Limb (tissue), 2 donors: ENCODE measurements at regions not wholly inside any gene's neighbourhood (a gene's known extent, or its start where the extent isn't known, plus 50 kb on each side); places are given as distances from the start of the nearest gene placed in this dataset.

Source experiments
- DNase-seq, 2 donors: peaks; one replicate each; pipeline ENCODE4 v3.0.0-alpha.2; 2016; ENCODE audit errors: extremely low spot score in 2 of 2

DNA sequence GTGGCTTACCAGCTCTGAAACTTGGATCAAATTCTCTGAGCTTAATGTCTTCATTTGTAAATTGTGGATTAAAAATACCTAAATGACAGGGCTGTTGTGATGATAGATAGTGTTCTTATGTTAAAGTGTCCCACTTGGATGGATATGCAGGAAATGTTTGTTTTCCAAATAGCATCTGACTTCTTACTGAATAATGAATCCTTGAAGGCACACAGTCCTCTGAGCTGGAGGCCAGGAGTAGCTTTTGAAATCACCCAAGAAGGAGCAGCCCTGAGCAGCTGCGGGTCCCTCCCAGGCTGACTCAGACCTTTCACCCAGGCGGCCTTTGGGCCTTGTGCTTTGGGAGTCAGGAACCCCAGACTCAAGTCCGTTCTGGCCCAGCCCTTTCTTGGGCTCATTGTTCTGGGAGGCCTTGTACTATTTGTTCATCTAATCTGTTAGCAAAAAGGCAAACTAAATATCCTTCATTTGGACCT lies 173.0 kb upstream of the GATA6 start:
- no peak for DNase-seq

DNA sequence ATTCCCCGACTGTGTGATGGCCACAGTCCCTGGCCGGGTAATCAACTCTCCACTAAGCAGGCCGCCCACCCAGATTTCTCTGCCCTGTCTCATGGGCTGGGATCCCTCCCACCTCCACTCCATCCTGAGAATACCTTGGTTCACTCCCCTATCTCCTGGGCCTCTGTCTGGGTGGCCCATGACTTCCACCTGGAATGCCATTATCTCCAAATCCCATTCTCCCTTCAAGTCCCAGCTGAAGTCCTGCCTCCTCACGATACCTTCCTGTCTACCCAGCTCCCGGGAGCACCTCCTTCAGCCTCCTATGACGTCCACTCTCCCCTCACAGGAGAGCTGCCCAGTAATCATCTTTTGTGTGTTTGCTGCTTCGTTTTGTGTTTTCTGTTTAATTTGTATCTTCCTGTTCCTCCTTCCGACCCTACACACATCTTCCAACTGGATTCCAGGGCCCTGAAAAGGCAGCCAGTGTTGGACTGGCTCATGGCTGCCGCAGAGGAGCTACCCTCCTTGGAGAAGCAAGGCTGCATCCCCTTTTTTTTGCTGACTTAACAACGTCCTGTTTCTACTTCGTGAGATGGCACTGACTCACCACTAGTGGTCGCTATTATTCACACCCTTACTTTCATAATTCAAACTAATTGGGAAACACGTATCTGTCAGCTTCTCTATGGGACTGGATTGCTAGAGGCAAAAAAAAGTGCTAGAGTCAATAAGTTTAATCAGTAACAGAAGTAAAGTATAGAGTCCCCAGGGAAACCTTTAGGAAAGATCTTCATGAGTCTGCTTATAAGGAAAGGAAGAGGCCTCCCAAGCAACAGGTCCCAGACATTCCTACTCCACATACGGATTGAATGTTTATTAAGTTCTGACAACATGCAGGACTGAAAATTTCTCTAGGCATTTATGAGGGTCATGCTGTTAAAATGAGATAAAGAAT lies 171.9 kb upstream of the GATA6 start:
- peak in 1 of 2 donors; percentile 5 for DNase-seq

DNA sequence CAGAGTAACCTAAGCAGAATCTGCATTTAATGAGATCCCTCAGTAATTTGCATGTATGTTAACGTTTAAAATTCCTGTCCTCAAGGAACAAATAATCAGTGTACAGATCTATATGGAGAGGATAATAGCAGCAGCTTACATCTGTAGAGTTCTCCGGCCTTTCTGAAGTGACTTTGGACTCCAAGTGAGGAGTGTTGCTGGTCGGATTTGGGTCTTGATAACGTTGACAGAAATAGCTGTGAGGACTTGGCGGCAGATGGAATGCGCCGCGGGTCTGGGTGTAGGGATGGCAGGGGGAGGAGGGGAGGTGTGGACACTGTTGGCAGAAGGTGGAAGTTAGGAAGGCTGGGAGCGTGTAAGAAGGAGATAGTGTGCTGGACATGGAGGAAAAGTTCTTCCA lies 170.9 kb upstream of the GATA6 start:
- no peak for DNase-seq

DNA sequence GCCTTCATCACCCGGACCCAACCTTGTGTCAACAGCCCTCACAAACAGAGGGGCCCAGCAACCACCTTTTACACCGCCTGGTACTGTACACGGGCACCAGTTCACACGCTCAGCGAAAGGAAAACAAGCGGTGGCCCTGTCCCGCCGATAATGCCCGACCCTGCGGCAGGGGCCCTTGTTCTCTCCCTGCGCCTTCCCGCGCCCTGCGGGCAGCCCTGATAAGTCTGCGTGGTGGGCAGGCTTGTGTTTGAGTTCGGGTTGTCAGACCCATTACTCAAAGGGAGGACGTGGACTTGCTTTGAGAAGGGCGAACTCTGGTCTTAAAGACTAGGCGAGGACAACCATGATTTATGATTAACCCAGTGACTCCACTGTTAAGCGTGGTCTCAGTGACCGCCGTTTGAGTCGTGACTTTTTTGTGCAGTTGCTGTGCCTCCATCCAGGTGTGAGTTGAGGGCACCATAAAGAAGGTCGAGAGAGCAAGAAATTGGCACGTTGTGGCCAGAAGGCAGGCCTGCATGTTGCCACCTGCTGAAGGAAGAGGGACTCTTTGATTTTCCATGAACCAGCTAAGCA lies 167.4 kb upstream of the GATA6 start:
- no peak for DNase-seq

DNA sequence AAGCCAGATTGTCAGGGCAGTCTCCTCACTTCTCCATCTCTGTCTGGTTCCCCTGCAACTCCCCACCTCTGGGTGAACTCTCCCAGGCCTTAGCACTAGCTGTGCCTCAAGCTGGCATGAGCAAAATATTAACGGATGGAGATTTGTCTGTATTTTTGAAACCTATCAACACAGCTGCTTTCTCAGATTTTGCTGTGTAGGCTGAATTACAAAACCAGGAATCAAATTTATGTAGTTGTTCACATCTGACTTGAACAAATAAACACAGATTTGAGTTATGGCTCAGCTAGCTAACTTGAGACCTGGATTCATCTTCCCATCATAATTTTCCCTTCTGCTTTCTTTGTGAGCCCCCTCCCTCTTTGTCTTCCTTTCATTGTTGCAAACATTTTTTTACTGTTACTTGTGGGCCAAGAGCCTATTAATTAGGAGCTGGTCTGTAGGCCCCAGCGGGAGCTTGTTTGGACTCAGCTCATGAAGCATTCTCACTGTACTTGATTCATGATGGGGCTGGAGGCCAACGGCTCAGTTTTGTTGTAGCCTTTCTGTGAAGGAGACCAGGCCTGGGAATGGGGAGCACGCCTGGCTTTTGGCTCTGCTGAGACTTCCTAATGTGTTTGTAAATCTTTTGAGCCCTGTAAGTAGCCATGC lies 164.1 kb upstream of the GATA6 start:
- DNase-seq = peak; percentile 5 to 39

DNA sequence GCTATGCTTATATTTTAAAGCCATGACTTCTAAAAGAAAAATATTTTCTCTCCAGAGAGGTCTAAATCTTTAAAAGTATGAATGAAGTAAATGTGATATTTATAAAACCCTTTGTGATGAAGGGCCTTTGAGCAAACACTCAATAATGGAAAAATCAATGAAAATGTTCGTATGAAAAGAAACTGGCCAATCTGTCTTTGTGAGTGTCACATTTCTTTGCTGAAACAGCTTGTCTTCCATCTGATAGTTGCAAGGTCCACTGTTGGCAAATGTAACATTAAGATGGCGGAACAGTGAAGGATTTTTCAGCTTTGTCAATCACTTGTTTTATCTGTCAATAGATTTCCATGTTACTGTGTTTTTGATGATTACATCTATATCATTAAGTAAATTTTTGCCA lies 162.9 kb upstream of the GATA6 start:
- no peak for DNase-seq

DNA sequence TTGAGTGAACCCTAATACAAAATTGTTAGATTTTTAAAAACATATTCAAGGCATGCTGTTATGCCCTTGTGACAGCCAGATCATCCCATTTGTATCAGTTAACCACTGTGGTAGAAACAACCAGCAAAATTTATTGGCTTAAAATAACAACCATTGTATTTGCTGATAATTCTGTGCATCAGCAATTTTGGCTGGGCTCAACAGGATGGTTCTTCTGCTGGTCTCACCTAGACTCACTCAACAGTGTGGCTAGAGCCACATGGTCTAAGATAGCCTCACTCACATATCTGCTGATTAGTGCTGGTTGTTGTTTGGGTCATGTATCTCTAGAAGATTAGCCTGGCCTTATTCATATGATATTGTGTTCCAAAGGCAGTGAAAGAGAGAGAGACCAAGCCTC lies 160.1 kb upstream of the GATA6 start:
- DNase-seq = no peak

DNA sequence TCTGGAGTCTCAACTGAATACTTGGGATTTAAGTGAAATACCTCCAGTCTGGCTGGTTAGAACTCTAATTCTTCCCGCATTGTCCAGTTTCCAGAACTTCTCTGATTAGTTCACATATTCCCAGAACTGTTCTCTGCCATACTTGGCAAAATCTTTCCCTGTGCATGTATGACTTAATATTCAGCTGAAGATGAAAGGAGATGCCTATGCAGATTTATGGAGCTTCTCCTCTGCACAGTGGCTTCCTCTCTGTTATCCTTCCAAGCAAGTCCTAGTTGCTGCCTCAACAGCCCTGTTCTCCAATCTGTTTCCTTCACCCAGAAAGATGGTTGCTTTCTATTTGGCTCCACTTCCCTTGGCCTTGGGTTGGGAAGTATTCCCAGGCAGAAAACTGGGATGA lies 155.4 kb upstream of the GATA6 start:
- DNase-seq = no peak

DNA sequence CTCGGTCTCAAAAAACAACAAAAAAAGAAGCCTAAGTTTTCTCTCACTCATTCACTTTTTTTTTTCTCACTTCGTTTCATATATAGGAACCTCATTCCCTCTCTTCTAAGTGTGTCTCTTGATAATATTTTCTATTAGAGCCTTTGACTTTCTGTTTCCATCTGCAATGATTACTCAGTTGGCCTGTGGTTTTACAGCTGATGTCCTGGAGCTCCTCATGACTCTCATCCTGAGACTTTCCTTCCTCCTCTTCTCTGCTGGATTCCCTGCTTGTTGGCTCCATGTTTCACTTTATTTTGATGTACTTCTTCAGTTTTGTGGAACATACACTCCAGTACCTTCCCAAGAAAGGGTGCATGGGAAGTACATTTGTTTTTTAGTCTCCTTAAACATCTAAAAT lies 154.2 kb upstream of the GATA6 start:
- no peak for DNase-seq

DNA sequence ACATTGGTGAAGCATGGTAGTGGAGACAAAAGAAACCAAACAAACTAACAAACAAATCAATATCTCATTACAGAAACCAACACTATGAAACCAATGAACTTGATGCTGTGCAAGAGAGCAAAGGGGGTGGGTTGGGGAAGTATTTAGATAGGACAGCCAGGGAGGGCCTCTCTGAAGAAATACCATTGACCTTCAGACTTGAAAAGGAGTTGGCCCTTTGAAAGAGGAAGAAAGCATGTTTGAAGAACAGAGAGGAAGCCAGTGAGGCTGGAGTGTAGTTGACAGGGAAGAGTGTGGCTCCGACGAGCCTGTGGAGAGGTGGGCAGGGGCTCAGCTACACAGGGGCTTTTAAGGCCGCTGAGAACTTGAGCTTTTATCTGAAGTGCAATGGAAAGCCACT lies 151.0 kb upstream of the GATA6 start:
- DNase-seq = no peak

DNA sequence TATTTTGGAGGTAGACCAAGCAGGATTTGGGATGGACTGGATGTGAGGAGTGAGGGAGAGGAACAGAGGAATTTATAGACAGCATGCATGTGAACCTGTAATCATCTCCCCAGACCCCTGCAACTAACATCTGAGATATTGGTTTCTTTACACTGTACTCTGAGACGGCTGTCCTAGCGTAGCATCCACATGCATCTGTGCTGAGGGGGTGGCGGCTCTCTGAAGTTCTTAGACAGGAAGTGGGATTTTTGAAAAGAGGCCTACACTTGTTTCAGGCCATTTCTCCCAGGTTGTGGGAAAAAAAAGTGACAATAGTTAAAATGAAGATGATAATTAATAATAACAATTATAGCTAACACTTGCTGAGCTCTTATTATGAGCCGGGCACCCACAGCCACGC lies 150.2 kb upstream of the GATA6 start:
- no peak for DNase-seq

DNA sequence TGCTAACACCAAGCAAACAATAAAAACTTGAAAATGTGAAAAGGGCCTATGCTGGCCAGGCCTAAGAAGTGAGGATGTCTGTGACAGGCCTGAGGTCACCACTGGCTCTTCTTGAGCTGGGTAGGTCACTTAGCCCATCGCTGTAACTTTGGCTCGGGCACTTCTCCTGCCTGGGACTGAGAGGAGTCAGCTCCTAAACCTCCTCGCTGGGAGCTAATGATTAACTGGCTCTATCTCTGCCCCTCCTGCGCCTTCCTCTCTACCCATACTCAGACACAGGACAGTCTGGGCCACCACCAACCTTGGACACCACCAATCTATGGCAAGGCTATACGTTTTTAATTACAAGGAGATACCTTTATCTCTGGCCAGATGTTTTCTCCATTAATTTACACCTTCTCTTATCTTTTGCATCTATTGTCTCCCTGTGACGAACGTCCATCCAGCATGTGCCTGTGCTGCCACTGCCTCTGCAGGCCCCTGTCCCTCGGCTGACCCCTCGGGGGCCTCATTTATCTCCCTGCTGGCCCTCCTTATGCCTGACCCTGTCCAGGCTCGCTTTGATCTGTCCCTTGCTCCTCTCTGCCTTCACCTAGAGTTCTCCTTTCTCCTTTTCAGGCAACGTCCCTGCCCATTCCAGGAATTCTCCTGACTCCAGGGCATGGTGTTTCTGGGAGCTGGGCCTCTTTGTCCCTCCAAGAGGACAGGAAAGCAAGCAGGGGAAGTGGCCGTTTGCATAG lies 149.1 kb upstream of the GATA6 start:
- no peak for DNase-seq

DNA sequence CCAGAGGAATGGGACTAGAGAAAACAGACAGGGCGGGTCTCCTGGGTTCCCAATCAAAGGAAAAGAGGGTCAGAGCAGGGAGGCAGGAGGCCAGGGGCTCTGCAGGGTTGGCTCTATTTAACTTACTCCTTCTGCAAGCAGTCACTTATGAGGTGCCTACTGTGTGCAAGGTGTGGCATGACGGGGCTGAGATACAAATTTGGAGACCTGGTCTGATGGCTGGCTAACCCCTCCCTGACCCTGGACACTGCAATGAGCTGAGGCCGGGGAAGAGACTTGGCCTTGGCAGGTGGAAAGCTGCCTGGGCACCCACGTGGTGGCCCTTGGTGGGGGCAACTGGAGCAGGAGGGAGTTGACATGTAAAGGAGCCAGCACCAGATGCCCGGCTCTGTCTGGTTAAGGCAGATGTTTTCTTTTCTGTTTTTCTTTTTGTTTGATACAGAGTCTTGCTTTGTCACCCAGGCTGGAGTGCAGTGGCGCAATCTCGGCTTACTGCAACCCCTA lies 148.5 kb upstream of the GATA6 start:
- DNase-seq = no peak

DNA sequence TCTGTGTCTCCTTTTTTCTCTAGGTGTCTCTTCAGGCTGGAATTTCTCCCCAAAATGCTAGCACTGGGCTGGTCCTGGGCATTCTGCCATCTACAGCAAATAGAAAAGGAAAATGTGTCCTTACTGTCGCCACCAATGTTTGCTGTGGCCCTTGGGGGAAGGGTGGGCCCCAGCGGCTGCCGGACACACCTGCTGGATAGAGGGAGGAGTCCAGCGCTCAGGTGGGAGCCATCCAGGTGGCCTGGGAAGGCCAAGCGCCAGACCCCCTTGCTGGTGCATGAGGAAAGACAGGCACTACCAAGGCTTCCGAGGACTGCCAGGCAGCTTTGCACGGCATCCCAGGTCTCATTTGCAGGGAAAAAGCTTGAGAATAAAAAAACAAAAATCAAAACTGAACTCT lies 147.7 kb upstream of the GATA6 start:
- DNase-seq = no peak

DNA sequence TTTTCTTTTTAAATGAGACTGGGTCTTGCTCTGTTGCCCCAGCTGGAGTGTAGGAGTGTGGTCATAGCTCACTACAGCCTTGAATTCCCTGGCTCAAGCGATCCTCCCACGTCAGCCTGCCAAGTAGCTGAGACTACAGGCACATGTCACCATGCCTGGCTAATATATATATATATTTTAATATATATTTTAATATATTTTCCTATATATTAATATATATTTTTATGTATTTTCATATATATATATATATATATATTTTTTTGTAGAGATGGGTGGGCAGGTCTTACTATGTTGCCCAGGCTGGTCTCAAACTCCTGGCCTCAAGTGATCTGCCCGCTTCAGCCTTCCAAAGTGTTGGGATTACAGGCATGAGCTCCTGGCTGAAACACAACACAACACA lies 144.5 kb upstream of the GATA6 start:
- no peak for DNase-seq

DNA sequence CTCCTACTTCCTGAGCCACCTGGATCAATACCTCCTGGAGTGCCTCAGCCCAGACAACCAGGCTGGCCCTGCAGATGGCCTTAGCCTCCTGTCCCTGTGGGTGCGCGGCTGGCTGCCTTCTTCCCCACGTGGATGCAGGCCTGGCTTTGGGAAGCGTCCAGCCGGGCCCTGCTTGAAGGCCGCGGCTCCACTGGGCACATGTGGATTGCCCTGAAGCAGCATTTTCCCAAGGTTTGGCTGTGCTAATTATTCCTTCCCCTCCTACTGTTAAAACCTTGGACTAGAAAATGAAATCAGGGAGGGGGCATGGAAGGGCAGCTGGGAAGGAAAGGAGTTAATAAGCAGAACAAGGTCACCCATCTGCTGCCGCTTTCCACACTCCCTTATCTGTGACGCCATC lies 143.0 kb upstream of the GATA6 start:
- no peak for DNase-seq

DNA sequence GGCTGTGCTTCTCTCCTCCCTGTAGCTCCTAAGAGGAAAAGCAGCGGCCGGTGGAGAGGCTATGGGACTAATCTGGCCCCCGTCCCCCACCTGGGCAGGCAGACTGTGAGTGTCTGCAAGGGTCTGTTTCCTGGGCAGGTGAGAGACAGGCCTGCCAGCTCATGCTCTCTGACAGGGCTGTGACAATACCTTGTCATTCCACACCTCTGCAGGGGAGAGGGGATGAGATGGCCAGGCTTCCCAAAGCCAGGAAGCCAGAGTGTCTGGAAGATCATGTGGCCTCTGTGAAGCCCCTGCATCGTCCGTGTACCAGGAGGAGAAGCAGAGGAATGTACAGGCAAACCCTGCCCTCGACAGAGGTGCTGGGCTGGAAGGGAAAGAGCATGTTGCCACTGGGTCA lies 142.5 kb upstream of the GATA6 start:
- no peak for DNase-seq

DNA sequence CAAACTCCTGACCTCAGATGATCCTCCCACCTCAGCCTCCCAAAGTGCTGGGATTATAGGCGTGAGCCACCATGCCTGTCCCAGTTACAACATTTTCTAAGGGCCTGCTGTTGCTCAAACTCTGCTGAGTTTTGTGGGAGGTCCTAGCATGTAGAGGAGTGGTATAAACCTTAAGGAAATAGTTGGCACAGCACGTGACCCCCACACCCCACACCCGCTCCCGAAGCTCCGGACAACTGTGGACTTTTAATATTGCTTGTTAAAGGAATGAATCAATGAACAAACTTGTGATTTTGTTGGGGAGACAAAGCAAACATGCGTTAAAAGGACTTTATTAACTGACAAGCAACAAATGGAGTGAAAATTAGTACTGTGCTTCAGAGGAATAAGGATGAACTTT lies 137.8 kb upstream of the GATA6 start:
- DNase-seq = no peak

DNA sequence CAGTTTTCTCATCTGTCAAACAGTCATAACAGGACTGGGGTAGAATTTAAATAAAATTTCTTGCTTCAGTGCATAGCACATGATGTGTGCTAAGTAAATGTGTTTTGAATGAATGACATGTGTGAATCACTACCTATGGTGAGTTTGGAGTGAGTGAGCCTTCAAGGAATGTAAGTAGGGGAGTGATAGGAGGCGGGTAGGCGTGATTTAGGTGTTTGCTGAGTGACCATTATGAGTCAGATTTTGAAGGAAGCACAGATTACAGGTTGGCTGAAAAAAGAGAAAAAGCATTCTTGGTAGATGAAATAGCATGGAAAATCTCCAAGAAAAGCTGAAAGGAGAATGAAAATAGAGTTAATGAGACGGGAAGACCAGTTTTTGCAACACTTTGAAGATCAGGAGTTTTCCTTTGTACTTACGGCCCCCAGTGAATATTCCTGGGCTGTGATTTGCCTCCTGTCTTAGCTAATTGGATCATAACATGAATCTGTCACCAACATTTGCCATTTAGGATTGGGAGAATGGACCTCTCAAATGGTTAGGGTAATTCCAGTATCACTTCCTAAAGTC lies 136.9 kb upstream of the GATA6 start:
- no peak for DNase-seq

DNA sequence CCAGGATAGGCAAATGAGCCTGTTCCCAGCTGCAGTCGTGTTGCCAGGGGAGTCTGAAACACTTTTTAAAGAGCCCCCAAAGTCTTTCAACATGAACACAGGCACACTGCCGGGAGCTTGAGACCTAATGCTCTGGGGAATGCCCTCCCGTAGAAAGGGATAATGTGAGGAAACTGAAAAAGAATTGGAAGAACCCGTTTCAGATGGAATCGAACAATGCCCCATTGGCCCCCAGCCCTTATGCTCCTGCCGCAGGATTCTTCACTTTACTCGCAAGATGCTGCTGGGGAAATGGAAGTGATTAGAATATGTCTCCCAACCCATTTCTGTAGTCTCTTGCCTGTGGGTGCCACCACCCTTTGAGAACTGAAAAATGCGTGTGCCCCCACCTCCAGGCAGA lies 136.3 kb upstream of the GATA6 start:
- no peak for DNase-seq

DNA sequence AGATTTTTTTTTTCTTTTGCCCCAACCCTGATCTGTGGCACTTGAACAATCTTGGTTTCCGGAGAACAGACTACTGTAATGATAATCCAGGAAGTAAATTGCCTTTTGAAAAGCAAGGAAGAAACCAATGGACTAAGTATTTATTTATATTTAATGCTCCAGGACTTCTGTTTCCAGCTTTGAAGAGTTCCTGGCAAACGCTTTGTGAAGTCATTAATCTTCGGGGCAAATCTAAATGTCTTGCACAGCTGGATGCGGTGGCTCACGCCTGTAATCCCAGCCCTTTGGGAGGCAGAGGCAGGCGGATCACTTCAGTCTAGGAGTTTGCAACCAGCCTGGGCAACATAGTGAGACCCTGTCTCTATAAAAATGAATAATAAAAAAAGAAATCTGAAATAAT lies 135.1 kb upstream of the GATA6 start:
- DNase-seq = no peak
